GM19397 (cell line): ENCODE measurements at regions not wholly inside any gene's neighbourhood (a gene's known extent, or its start where the extent isn't known, plus 50 kb on each side); places are given as distances from the start of the nearest gene placed in this dataset.

ENCODE experiments used
- ATAC-seq: cut with Tn5 transposase; IDR thresholded peaks from one replicate; pipeline ENCODE4 v1.9.1; 2021; ENCODE audit warnings: mild to moderate bottlenecking, moderate library complexity; ENCODE audit not compliant: unreplicated experiment

- no peak for ATAC-seq
These were observed 60.9 kb upstream of the RUNX3 start for GRCh38 chr1:24990779-24991641.

- ATAC-seq: no peak
These were observed 60.1 kb upstream of the RUNX3 start for GRCh38 chr1:24990136-24990535.

GRCh38 chr1:24989082-24989481 is 59.0 kb upstream of the RUNX3 start:
- no peak for ATAC-seq

GRCh38 chr1:24988558-24988912 is 58.5 kb upstream of the RUNX3 start:
- no peak for ATAC-seq

- no peak for ATAC-seq
These were observed 57.9 kb upstream of the RUNX3 start for GRCh38 chr1:24987875-24988557.

- no peak for ATAC-seq
These were observed 57.3 kb upstream of the RUNX3 start for GRCh38 chr1:24987424-24987823.

- ATAC-seq: no peak
These were observed 56.4 kb upstream of the RUNX3 start for GRCh38 chr1:24986372-24986965.

- ATAC-seq: no peak
These were observed 55.7 kb upstream of the RUNX3 start for GRCh38 chr1:24985737-24986136.

- no peak for ATAC-seq
These were observed 54.9 kb upstream of the RUNX3 start for GRCh38 chr1:24984800-24985522.

- no peak for ATAC-seq
These were observed 54.2 kb upstream of the RUNX3 start for GRCh38 chr1:24984300-24984699.

- ATAC-seq: no peak
These were observed 53.1 kb upstream of the RUNX3 start for GRCh38 chr1:24983006-24983680.

- ATAC-seq: no peak
These were observed 51.5 kb upstream of the RUNX3 start for GRCh38 chr1:24981631-24982005.

GRCh38 chr1:24980836-24981630 is 51.0 kb upstream of the RUNX3 start:
- no peak for ATAC-seq
